ENCODE measurements at regions not wholly inside any gene's neighbourhood (a gene's known extent, or its start where the extent isn't known, plus 50 kb on each side); places are given as distances from the start of the nearest gene placed in this dataset.

DNA sequence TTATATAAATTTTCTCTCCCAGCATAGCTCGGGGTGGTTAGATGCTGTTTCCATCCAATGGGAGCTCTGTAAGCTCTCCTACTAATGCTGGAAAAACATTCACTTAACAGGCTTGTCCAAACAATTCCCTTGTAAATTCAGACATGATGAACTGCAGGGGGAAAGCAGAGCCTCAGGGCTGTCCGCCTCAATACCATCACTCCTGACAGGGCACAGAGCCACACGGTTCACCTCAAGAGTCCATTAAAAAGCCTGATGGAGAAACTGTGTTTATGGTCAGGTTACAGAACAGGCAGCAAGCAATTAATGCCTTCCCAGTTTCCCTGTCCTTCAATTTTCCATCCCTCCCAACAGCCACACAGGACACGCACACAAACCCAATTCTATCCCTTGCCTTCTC lies 171.0 kb downstream of the BRINP2 start:
- TF ChIP-seq, protein P1, sequence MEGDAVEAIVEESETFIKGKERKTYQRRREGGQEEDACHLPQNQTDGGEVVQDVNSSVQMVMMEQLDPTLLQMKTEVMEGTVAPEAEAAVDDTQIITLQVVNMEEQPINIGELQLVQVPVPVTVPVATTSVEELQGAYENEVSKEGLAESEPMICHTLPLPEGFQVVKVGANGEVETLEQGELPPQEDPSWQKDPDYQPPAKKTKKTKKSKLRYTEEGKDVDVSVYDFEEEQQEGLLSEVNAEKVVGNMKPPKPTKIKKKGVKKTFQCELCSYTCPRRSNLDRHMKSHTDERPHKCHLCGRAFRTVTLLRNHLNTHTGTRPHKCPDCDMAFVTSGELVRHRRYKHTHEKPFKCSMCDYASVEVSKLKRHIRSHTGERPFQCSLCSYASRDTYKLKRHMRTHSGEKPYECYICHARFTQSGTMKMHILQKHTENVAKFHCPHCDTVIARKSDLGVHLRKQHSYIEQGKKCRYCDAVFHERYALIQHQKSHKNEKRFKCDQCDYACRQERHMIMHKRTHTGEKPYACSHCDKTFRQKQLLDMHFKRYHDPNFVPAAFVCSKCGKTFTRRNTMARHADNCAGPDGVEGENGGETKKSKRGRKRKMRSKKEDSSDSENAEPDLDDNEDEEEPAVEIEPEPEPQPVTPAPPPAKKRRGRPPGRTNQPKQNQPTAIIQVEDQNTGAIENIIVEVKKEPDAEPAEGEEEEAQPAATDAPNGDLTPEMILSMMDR (IDR thresholded peaks at IDR 0.05) = no peak
- TF ChIP-seq POLR2AphosphoS5 (IDR thresholded peaks at IDR 0.05; ENCODE audit: insufficient read depth in 1 of 2, low read depth in 1 of 2) (no peak), POLR2A (IDR thresholded peaks at IDR 0.05) (no peak)
